Dermis blood vessel endothelial cell (primary cell): ENCODE measurements at regions not wholly inside any gene's neighbourhood (a gene's known extent, or its start where the extent isn't known, plus 50 kb on each side); places are given as distances from the start of the nearest gene placed in this dataset.

Experiments
- DNase-seq: peaks from one replicate; pipeline ENCODE4 v3.0.0; 2010

GRCh38 chr18:7492385-7492784 lies 74.7 kb upstream of the PTPRM start:
- no peak for DNase-seq

- DNase-seq: no peak
These were observed 70.0 kb upstream of the PTPRM start for GRCh38 chr18:7497081-7497480.

GRCh38 chr18:7511106-7511505 lies 56.0 kb upstream of the PTPRM start:
- no peak for DNase-seq

- DNase-seq: no peak
These were observed 54.8 kb upstream of the PTPRM start for GRCh38 chr18:7512348-7512747.

- DNase-seq: no peak
These were observed 54.1 kb upstream of the PTPRM start for GRCh38 chr18:7512990-7513389.

GRCh38 chr18:7514796-7515440 lies 52.2 kb upstream of the PTPRM start:
- DNase-seq: no peak

- no peak for DNase-seq
These were observed 50.6 kb upstream of the PTPRM start for GRCh38 chr18:7516266-7517117.
